CD14-positive monocyte (primary cell): ENCODE measurements at regions not wholly inside any gene's neighbourhood (a gene's known extent, or its start where the extent isn't known, plus 50 kb on each side); places are given as distances from the start of the nearest gene placed in this dataset.

Source experiments
- DNase-seq, 3 donors: peaks; one replicate each; pipeline ENCODE4 v3.0.0-alpha.2; 2011 to 2022
- H2AFZ ChIP-seq: 2 replicates; pipeline ENCODE4 v1.6.0; 2012; ENCODE audit warnings: mild to moderate bottlenecking, low read depth, low read length, inconsistent platforms; ENCODE audit not compliant: insufficient read depth, poor library complexity, severe bottlenecking
- H3K27ac ChIP-seq, 2 donors: 1 replicate in 1 of 2; 2 replicates in 1 of 2; pipeline ENCODE4 v1.5.1; 2012 to 2013; ENCODE audit warnings: low read length in 2 of 2, control low read depth in 1 of 2, inconsistent platforms in 1 of 2, low read depth in 1 of 2, mild to moderate bottlenecking in 1 of 2
- H3K27me3 ChIP-seq, 2 donors: one replicate each; pipeline versions ENCODE4 v1.6.0 to v1.6.1; 2011 to 2013; ENCODE audit warnings: low read length in 2 of 2; ENCODE audit not compliant: control insufficient read depth in 2 of 2, insufficient read depth in 2 of 2
- H3K36me3 ChIP-seq, 2 donors: replicated peaks in 1 of 2; 1 replicate in 1 of 2; 2 replicates in 1 of 2; pipeline versions ENCODE4 v1.5.1 to v1.6.1; 2012 to 2013; ENCODE audit warnings: low read length in 2 of 2, control low read depth in 1 of 2, inconsistent platforms in 1 of 2, mild to moderate bottlenecking in 1 of 2; ENCODE audit not compliant: insufficient read depth in 2 of 2, control insufficient read depth in 1 of 2
- H3K4me1 ChIP-seq, 2 donors: 1 replicate in 1 of 2; 2 replicates in 1 of 2; pipeline versions ENCODE4 v1.5.1 to v1.6.1; 2012 to 2013; ENCODE audit warnings: low read length in 2 of 2, control low read depth in 1 of 2, inconsistent platforms in 1 of 2, mild to moderate bottlenecking in 1 of 2, moderate library complexity in 1 of 2; ENCODE audit not compliant: insufficient read depth in 2 of 2, control insufficient read depth in 1 of 2
- H3K4me2 ChIP-seq: replicated peaks from 2 replicates; pipeline ENCODE3; 2012; ENCODE audit warnings: low read length, moderate library complexity, mild to moderate bottlenecking; ENCODE audit not compliant: poor library complexity, severe bottlenecking; ENCODE audit errors: extremely low read depth
- H3K4me3 ChIP-seq, 3 experiments: fragments of 200-600 bp in 1 of 3; sonication (generic) in 1 of 3; replicated peaks in 1 of 3; 1 replicate in 2 of 3; 2 replicates in 1 of 3; pipeline ENCODE4 v1.5.1; 2011 to 2013; ENCODE audit warnings: low read length in 3 of 3, mild to moderate bottlenecking in 3 of 3, control low read depth in 2 of 3, low read depth in 2 of 3, inconsistent platforms in 1 of 3, moderate library complexity in 1 of 3
- H3K79me2 ChIP-seq: 2 replicates; pipeline ENCODE4 v1.6.0; 2012; ENCODE audit warnings: mild to moderate bottlenecking, control low read depth, inconsistent platforms, low read length, moderate library complexity; ENCODE audit not compliant: insufficient read depth
- H3K9ac ChIP-seq: 2 replicates; pipeline ENCODE4 v1.6.0; 2017; ENCODE audit warnings: low read length, mild to moderate bottlenecking; ENCODE audit not compliant: insufficient read depth, poor library complexity, severe bottlenecking
- H3K9me3 ChIP-seq, 2 donors: replicated peaks in 1 of 2; 1 replicate in 1 of 2; 2 replicates in 1 of 2; pipeline versions ENCODE4 v1.5.1 to v1.6.1; 2012 to 2013; ENCODE audit warnings: low read length in 2 of 2, control low read depth in 1 of 2; ENCODE audit not compliant: control insufficient read depth in 1 of 2, insufficient read depth in 1 of 2
- H4K20me1 ChIP-seq: 2 replicates; pipeline ENCODE4 v1.6.0; 2012; ENCODE audit warnings: mild to moderate bottlenecking, low read length, control low read depth, moderate library complexity; ENCODE audit not compliant: insufficient read depth
- H3K27ac Mint-ChIP-seq, 7 donors: one replicate each; pipeline ENCODE4 v1.8.0; 2020; ENCODE audit warnings: mild to moderate bottlenecking in 7 of 7, mixed read lengths in 7 of 7, moderate library complexity in 6 of 7, inconsistent platforms in 2 of 7
- H3K27me3 Mint-ChIP-seq, 3 donors: one replicate each; pipeline ENCODE4 v1.8.0; 2021 to 2022; ENCODE audit warnings: low read depth in 3 of 3, mild to moderate bottlenecking in 3 of 3, mixed read lengths in 3 of 3, moderate library complexity in 3 of 3, inconsistent platforms in 1 of 3
- H3K36me3 Mint-ChIP-seq, 2 donors: one replicate each; pipeline ENCODE4 v1.8.0; 2020; ENCODE audit warnings: mixed read lengths in 2 of 2, inconsistent platforms in 1 of 2, mild to moderate bottlenecking in 1 of 2
- H3K4me1 Mint-ChIP-seq: one replicate; pipeline ENCODE4 v1.8.0; 2020; ENCODE audit warnings: mild to moderate bottlenecking, mixed read lengths
- H3K4me3 Mint-ChIP-seq, 2 donors: one replicate each; pipeline ENCODE4 v1.8.0; 2020; ENCODE audit warnings: mild to moderate bottlenecking in 2 of 2, mixed read lengths in 2 of 2, moderate library complexity in 1 of 2
- H3K9me3 Mint-ChIP-seq, 7 donors: one replicate each; pipeline ENCODE4 v1.8.0; 2020 to 2022; ENCODE audit warnings: mixed read lengths in 7 of 7, mild to moderate bottlenecking in 6 of 7, moderate library complexity in 6 of 7, inconsistent platforms in 2 of 7
- CTCF ChIP-seq: fragments of 200-600 bp; IDR thresholded peaks from one replicate; pipeline ENCODE4 v1.8.0; 2022; ENCODE audit warnings: antibody characterized with exemption, mild to moderate bottlenecking
- WGBS: methylation state at CpG from one replicate; pipeline ENCODE4 v1.1.5; 2013; ENCODE audit warnings: missing lambda C conversion rate; ENCODE audit not compliant: insufficient coverage; 5-methylcytosine and 5-hydroxymethylcytosine counted together
- intact Hi-C, 2 donors: fragments of 100-400 bp; cut with micrococcal nuclease; formaldehyde crosslinking; loops; one replicate each; pipeline versions ENCODE4 v1.15.0 to v1.15.1; 2023

- Mint-ChIP-seq H3K4me1 (no peaks in the 10 kb centered on the region), H3K27me3 (peaks cover 0 to 1% (median 0%) of the 10 kb centered on the region in 3 donors), H3K27ac (no peak overlapping the region), H3K9me3 (peaks cover 0 to 7% (median 4%) of the 10 kb centered on the region in 7 donors), H3K36me3 (no peaks in the 10 kb centered on the region), H3K4me3 (no peak overlapping the region)
- Histone ChIP-seq H3K4me1 (no peaks in the 10 kb centered on the region), H3K79me2 (no peaks in the 10 kb centered on the region), H3K9ac (no peak overlapping the region), H3K27me3 (no peaks in the 10 kb centered on the region), H3K9me3 (no peaks in the 10 kb centered on the region), H4K20me1 (no peaks in the 10 kb centered on the region), H3K4me3 (no peak overlapping the region), H3K36me3 (no peaks in the 10 kb centered on the region), H3K27ac (no peak overlapping the region), H2AFZ (no peak overlapping the region), H3K4me2 (no peak overlapping the region)
- TF ChIP-seq CTCF = no peak
- intact Hi-C loops = no loop called here
- no peak for DNase-seq
- 83% methylated on average over 1 of the region's 2 CpGs for WGBS
These were observed 594.0 kb upstream of the RGS18 start for GRCh38 chr1:191564275-191564674.

- no peak for DNase-seq
- H3K27ac ChIP-seq = no peak overlapping the region
- Mint-ChIP-seq H3K27ac (no peak overlapping the region), H3K9me3 (peaks cover 0 to 11% (median 2%) of the 10 kb centered on the region in 7 donors), H3K4me1 (no peaks in the 10 kb centered on the region), H3K36me3 (no peaks in the 10 kb centered on the region), H3K4me3 (no peak overlapping the region), H3K27me3 (peaks cover 0 to 2% (median 0%) of the 10 kb centered on the region in 3 donors)
- H3K27me3 ChIP-seq = no peaks in the 10 kb centered on the region
- H3K4me3 ChIP-seq = no peak overlapping the region
- no peak overlapping the region for H3K9ac ChIP-seq
- no peak overlapping the region for H2AFZ ChIP-seq
- no peaks in the 10 kb centered on the region for H3K4me1 ChIP-seq
- H4K20me1 ChIP-seq = no peaks in the 10 kb centered on the region
- H3K4me2 ChIP-seq = no peak overlapping the region
- intact Hi-C loops = no loop called here
- no peaks in the 10 kb centered on the region for H3K9me3 ChIP-seq
- no peaks in the 10 kb centered on the region for H3K79me2 ChIP-seq
- no peak for TF ChIP-seq CTCF
- no peaks in the 10 kb centered on the region for H3K36me3 ChIP-seq
These were observed 585.8 kb upstream of the RGS18 start for GRCh38 chr1:191572479-191572878.
